SK-N-SH treated with all-trans-retinoic acid at 6 μM for 48 hours (cell line): ENCODE measurements at regions not wholly inside any gene's neighbourhood (a gene's known extent, or its start where the extent isn't known, plus 50 kb on each side); places are given as distances from the start of the nearest gene placed in this dataset.

Source experiments
- ARNTL ChIP-seq: fragments of 450-650 bp; formaldehyde crosslinking; IDR thresholded peaks from 2 replicates; pipeline ENCODE4 v1.5.0; 2020; ENCODE audit warnings: low read depth, mild to moderate bottlenecking, moderate library complexity, borderline replicate concordance
- POU6F1 ChIP-seq: fragments of 250-450 bp; sonication (Bioruptor Pico); IDR thresholded peaks from 2 replicates; pipeline ENCODE4 v1.8.0; 2021; ENCODE audit warnings: low read depth, mild to moderate bottlenecking, moderate library complexity, borderline replicate concordance

- TF ChIP-seq POU6F1: no peak
- TF ChIP-seq ARNTL: no peak
These were observed 1177.6 kb downstream of the ADGRL3 start for GRCh38 chr4:62377700-62378099.
